A549 (cell line): ENCODE measurements at regions not wholly inside any gene's neighbourhood (a gene's known extent, or its start where the extent isn't known, plus 50 kb on each side); places are given as distances from the start of the nearest gene placed in this dataset.

Experiments used
- ATAC-seq, 2 experiments: fragments of 200-7000 bp in 1 of 2; fragments of >200 bp in 1 of 2; cut with Nextera tagmentation in 1 of 2; cut with Tn5 transposase in 1 of 2; 3 replicates each; pipeline versions ENCODE4 v1.8.0 to v1.9.1; 2018 to 2020; ENCODE audit warnings: mild to moderate bottlenecking in 1 of 2, moderate library complexity in 1 of 2
- CTCF ChIA-PET: fragments of 300-600 bp; sonication (Branson Sonifier 250); formaldehyde crosslinking; extraction: SDS; loops from one replicate; lab custom pipeline; 2021; ENCODE audit warnings: antibody characterized with exemption, inconsistent platforms; lab: Yijun Ruan, JAX
- POLR2A ChIA-PET: fragments of 350-600 bp; formaldehyde crosslinking; extraction: SDS; loops from one replicate; lab custom pipeline; 2021; ENCODE audit warnings: antibody characterized with exemption, inconsistent platforms; lab: Yijun Ruan, JAX
- DNase-seq, 2 experiments: peaks; one replicate each; pipeline versions ENCODE4 v3.0.0 to v3.0.0-alpha.2; 2011 to 2016; ENCODE audit warnings: low read depth in 1 of 2, low spot score in 1 of 2
- FAIRE-seq: peaks from 2 replicates; lab custom pipeline; 2011; peaks lifted over from hg19 to GRCh38; lab: Jason Lieb, UNC
- H3K27ac ChIP-seq, 2 experiments: fragments of >200 bp; sonication (Bioruptor Twin); formaldehyde crosslinking; 3 replicates each; pipeline ENCODE4 v1.5.1; 2016 to 2017
- H3K4me1 ChIP-seq: fragments of >200 bp; sonication (Bioruptor Twin); formaldehyde crosslinking; 3 replicates; pipeline ENCODE4 v1.6.1; 2016
- H3K4me2 ChIP-seq: fragments of >200 bp; sonication (Bioruptor Twin); formaldehyde crosslinking; 3 replicates; pipeline ENCODE4 v1.6.1; 2016
- H3K4me3 ChIP-seq: fragments of >200 bp; sonication (Bioruptor Twin); formaldehyde crosslinking; 3 replicates; pipeline ENCODE4 v1.5.1; 2016
- H3K9me3 ChIP-seq: fragments of >200 bp; sonication (Bioruptor Twin); formaldehyde crosslinking; 3 replicates; pipeline ENCODE4 v1.6.1; 2016
- BHLHE40 ChIP-seq: IDR thresholded peaks from 2 replicates; pipeline ENCODE4 v1.6.1; 2012; ENCODE audit warnings: low read depth, low read length, inconsistent platforms
- CBX2 ChIP-seq: fragments of 200-600 bp; sonication (generic); IDR thresholded peaks from 2 replicates; pipeline ENCODE4 v1.6.1; 2016; ENCODE audit warnings: low read depth, mild to moderate bottlenecking, borderline replicate concordance
- CBX8 ChIP-seq: fragments of 200-600 bp; sonication (generic); IDR thresholded peaks from 2 replicates; pipeline ENCODE4 v1.6.1; 2016
- CHD4 ChIP-seq: fragments of 200-600 bp; sonication (generic); IDR thresholded peaks from 2 replicates; pipeline ENCODE4 v1.6.1; 2016; ENCODE audit warnings: antibody characterized with exemption, mild to moderate bottlenecking, borderline replicate concordance
- EP300 ChIP-seq, 2 experiments: fragments of >200 bp; sonication (Bioruptor Twin); formaldehyde crosslinking; IDR thresholded peaks; 2 replicates in 1 of 2; 3 replicates in 1 of 2; pipeline ENCODE4 v1.6.1; 2016 to 2017
- HEYL ChIP-seq: fragments of 250-450 bp; sonication (Bioruptor Pico); IDR thresholded peaks from 2 replicates; pipeline ENCODE4 v1.8.0; 2021; ENCODE audit warnings: mild to moderate bottlenecking, moderate library complexity
- HOXA7 ChIP-seq: fragments of 250-450 bp; sonication (Bioruptor Pico); IDR thresholded peaks from 2 replicates; pipeline ENCODE4 v1.5.0; 2020; ENCODE audit warnings: mild to moderate bottlenecking, moderate library complexity
- HOXB5 ChIP-seq: fragments of 250-450 bp; sonication (Bioruptor Pico); IDR thresholded peaks from 2 replicates; pipeline ENCODE4 v1.5.0; 2020; ENCODE audit warnings: mild to moderate bottlenecking, moderate library complexity
- KDM5A ChIP-seq: fragments of 200-600 bp; sonication (generic); IDR thresholded peaks from 2 replicates; pipeline ENCODE4 v1.6.1; 2016; ENCODE audit warnings: antibody characterized with exemption, mild to moderate bottlenecking
- MAZ ChIP-seq: fragments of 150-350 bp; IDR thresholded peaks from 2 replicates; pipeline ENCODE4 v1.6.1; 2014; ENCODE audit warnings: antibody characterized with exemption, low read depth, low read length, borderline replicate concordance
- MYC ChIP-seq: IDR thresholded peaks from 2 replicates; pipeline ENCODE4 v1.6.1; 2012; ENCODE audit warnings: mild to moderate bottlenecking, inconsistent platforms, low read length, improper control_type of control experiment, borderline replicate concordance
- NFE2L2 ChIP-seq: fragments of 150-350 bp; conservative IDR thresholded peaks from 2 replicates; pipeline ENCODE4 v1.6.1; 2014; ENCODE audit warnings: low read length
- PBX3 ChIP-seq: IDR thresholded peaks from 2 replicates; pipeline ENCODE4 v1.6.1; 2012
- PHF8 ChIP-seq: fragments of 200-600 bp; sonication (generic); IDR thresholded peaks from 2 replicates; pipeline ENCODE4 v1.6.1; 2016; ENCODE audit warnings: low read depth, mild to moderate bottlenecking, antibody characterized with exemption, moderate library complexity, borderline replicate concordance
- RARB ChIP-seq: fragments of 250-450 bp; sonication (Bioruptor Pico); IDR thresholded peaks from 2 replicates; pipeline ENCODE4 v1.8.0; 2021; ENCODE audit warnings: mild to moderate bottlenecking, moderate library complexity
- RFX5 ChIP-seq: fragments of 450-650 bp; IDR thresholded peaks from 2 replicates; pipeline ENCODE4 v1.7.1; 2014; ENCODE audit warnings: antibody characterized with exemption, mild to moderate bottlenecking, moderate library complexity
- SMC3 ChIP-seq: fragments of >200 bp; sonication (Bioruptor Twin); formaldehyde crosslinking; IDR thresholded peaks from 3 replicates; pipeline ENCODE4 v1.6.1; 2018; ENCODE audit warnings: inconsistent platforms
- SREBF2 ChIP-seq: fragments of 450-650 bp; IDR thresholded peaks from 2 replicates; pipeline ENCODE4 v1.6.1; 2014; ENCODE audit warnings: mild to moderate bottlenecking, moderate library complexity
- TFCP2L1 ChIP-seq: fragments of 250-450 bp; sonication (Bioruptor Pico); IDR thresholded peaks from 2 replicates; pipeline ENCODE4 v1.5.0; 2021; ENCODE audit warnings: mild to moderate bottlenecking
- TP53 ChIP-seq: fragments of 250-450 bp; sonication (Bioruptor Pico); IDR thresholded peaks from 2 replicates; pipeline ENCODE4 v1.5.0; 2021; ENCODE audit warnings: mild to moderate bottlenecking, moderate library complexity
- WGBS: methylation state at CpG from one replicate; pipeline ENCODE4 v1.1.6; 2017; ENCODE audit errors: missing lambda C conversion rate; 5-methylcytosine and 5-hydroxymethylcytosine counted together
- TF ChIP-seq, protein P1 (sequence below): fragments of 200-600 bp; sonication (generic); IDR thresholded peaks from 2 replicates; pipeline ENCODE4 v1.6.1; 2016; ENCODE audit warnings: antibody characterized with exemption, mild to moderate bottlenecking, moderate library complexity
- TF ChIP-seq, protein P2 (sequence below): IDR thresholded peaks from 2 replicates; pipeline ENCODE4 v1.6.1; 2012
- TF ChIP-seq, protein P3 (sequence below): fragments of >200 bp; sonication (Bioruptor Twin); formaldehyde crosslinking; IDR thresholded peaks from 2 replicates; pipeline ENCODE4 v1.6.1; 2016
- TF ChIP-seq, protein P4 (sequence below): fragments of 150-350 bp; IDR thresholded peaks from 2 replicates; pipeline ENCODE4 v1.6.1; 2014; ENCODE audit warnings: low read depth, mild to moderate bottlenecking, low read length

GRCh38 chr7:131250331-131250730, 77.3 kb upstream of the MKLN1 start:
- WGBS = 89% methylated on average over 4 of the region's 4 CpGs
- ChIA-PET CTCF (interaction anchor here (1.6 kb wide), 1 partner anchor 53 kb away, joined by 3 read pairs; no protein-coding TSS in a partner anchor), POLR2A (no interaction called here)
- no peak for DNase-seq
- Histone ChIP-seq H3K4me1 (peaks cover 36% of the 10 kb centered on the region), H3K27ac (peak overlapping the region in 1 of 2 experiments; percentile 86; a peak in 3 of 6 replicates), H3K9me3 (peaks cover 26% of the 10 kb centered on the region), H3K4me2 (no peak overlapping the region), H3K4me3 (no peak overlapping the region)
- TF ChIP-seq, protein P1, sequence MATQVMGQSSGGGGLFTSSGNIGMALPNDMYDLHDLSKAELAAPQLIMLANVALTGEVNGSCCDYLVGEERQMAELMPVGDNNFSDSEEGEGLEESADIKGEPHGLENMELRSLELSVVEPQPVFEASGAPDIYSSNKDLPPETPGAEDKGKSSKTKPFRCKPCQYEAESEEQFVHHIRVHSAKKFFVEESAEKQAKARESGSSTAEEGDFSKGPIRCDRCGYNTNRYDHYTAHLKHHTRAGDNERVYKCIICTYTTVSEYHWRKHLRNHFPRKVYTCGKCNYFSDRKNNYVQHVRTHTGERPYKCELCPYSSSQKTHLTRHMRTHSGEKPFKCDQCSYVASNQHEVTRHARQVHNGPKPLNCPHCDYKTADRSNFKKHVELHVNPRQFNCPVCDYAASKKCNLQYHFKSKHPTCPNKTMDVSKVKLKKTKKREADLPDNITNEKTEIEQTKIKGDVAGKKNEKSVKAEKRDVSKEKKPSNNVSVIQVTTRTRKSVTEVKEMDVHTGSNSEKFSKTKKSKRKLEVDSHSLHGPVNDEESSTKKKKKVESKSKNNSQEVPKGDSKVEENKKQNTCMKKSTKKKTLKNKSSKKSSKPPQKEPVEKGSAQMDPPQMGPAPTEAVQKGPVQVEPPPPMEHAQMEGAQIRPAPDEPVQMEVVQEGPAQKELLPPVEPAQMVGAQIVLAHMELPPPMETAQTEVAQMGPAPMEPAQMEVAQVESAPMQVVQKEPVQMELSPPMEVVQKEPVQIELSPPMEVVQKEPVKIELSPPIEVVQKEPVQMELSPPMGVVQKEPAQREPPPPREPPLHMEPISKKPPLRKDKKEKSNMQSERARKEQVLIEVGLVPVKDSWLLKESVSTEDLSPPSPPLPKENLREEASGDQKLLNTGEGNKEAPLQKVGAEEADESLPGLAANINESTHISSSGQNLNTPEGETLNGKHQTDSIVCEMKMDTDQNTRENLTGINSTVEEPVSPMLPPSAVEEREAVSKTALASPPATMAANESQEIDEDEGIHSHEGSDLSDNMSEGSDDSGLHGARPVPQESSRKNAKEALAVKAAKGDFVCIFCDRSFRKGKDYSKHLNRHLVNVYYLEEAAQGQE = no peak
- TF ChIP-seq SREBF2 (no peak), CBX2 (no peak), TFCP2L1 (CRISPR knock-in tag) (no peak), SMC3 (no peak), KDM5A (no peak), EP300 (IDR thresholded peaks at IDR 0.05) (no peak), CHD4 (no peak), HOXA7 (CRISPR knock-in tag) (no peak)
- TF ChIP-seq, protein P2, sequence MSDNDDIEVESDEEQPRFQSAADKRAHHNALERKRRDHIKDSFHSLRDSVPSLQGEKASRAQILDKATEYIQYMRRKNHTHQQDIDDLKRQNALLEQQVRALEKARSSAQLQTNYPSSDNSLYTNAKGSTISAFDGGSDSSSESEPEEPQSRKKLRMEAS = no peak
- no peak for ATAC-seq
- FAIRE-seq = no peak

- FAIRE-seq (no peak), DNase-seq (no peak), ATAC-seq (no peak)
- H3K4me2 ChIP-seq = no peak overlapping the region
- CTCF ChIA-PET = interaction anchor here (1.6 kb wide), 1 partner anchor 52 kb away, joined by 3 read pairs; no protein-coding TSS in a partner anchor
- no peak overlapping the region for H3K27ac ChIP-seq
- H3K9me3 ChIP-seq = peaks cover 36% of the 10 kb centered on the region
- WGBS = 97% methylated on average over 2 of the region's 2 CpGs
- peaks cover 27% of the 10 kb centered on the region for H3K4me1 ChIP-seq
- POLR2A ChIA-PET = no interaction called here
- no peak overlapping the region for H3K4me3 ChIP-seq
- TF ChIP-seq PHF8 (no peak), NFE2L2 (no peak), HOXA7 (CRISPR knock-in tag) (no peak), HEYL (no peak), RARB (CRISPR knock-in tag) (no peak), RFX5 (no peak), BHLHE40 (no peak), KDM5A (no peak), HOXB5 (CRISPR knock-in tag) (no peak), TP53 (CRISPR knock-in tag) (no peak), MAZ (no peak), MYC (no peak), SMC3 (no peak), PBX3 (no peak), CBX8 (no peak)
- TF ChIP-seq, protein P3, sequence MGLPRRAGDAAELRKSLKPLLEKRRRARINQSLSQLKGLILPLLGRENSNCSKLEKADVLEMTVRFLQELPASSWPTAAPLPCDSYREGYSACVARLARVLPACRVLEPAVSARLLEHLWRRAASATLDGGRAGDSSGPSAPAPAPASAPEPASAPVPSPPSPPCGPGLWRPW = no peak
- TF ChIP-seq, protein P4, sequence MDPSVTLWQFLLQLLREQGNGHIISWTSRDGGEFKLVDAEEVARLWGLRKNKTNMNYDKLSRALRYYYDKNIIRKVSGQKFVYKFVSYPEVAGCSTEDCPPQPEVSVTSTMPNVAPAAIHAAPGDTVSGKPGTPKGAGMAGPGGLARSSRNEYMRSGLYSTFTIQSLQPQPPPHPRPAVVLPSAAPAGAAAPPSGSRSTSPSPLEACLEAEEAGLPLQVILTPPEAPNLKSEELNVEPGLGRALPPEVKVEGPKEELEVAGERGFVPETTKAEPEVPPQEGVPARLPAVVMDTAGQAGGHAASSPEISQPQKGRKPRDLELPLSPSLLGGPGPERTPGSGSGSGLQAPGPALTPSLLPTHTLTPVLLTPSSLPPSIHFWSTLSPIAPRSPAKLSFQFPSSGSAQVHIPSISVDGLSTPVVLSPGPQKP = no peak
- TF ChIP-seq, protein P1 = no peak
These were observed 76.3 kb upstream of the MKLN1 start for GRCh38 chr7:131251371-131251770.
